BLaER1 (cell line): ENCODE measurements at regions not wholly inside any gene's neighbourhood (a gene's known extent, or its start where the extent isn't known, plus 50 kb on each side); places are given as distances from the start of the nearest gene placed in this dataset.

ENCODE experiments used
- H3K27ac ChIP-seq: shearing (Covaris generic); formaldehyde crosslinking; 2 replicates; pipeline ENCODE4 v1.8.1; 2022
- H3K27me3 ChIP-seq: shearing (Covaris generic); formaldehyde crosslinking; 2 replicates; pipeline ENCODE4 v1.8.1; 2022
- H3K36me3 ChIP-seq: shearing (Covaris generic); formaldehyde crosslinking; 2 replicates; pipeline ENCODE4 v1.8.1; 2022
- H3K4me1 ChIP-seq: shearing (Covaris generic); formaldehyde crosslinking; 2 replicates; pipeline ENCODE4 v1.8.1; 2022
- H3K4me2 ChIP-seq: shearing (Covaris generic); formaldehyde crosslinking; 2 replicates; pipeline ENCODE4 v1.8.1; 2022
- H3K4me3 ChIP-seq: shearing (Covaris generic); formaldehyde crosslinking; 2 replicates; pipeline ENCODE4 v1.8.1; 2022
- H3K9ac ChIP-seq: shearing (Covaris generic); formaldehyde crosslinking; 2 replicates; pipeline ENCODE4 v1.8.1; 2022
- H3K9me3 ChIP-seq: shearing (Covaris generic); formaldehyde crosslinking; 2 replicates; pipeline ENCODE4 v1.8.1; 2022
- H4K20me1 ChIP-seq: shearing (Covaris generic); formaldehyde crosslinking; 2 replicates; pipeline ENCODE4 v1.8.1; 2022
- Cebpa-rat ChIP-seq: shearing (Covaris generic); IDR thresholded peaks from 2 replicates; pipeline ENCODE4 v1.8.1; 2022

DNA sequence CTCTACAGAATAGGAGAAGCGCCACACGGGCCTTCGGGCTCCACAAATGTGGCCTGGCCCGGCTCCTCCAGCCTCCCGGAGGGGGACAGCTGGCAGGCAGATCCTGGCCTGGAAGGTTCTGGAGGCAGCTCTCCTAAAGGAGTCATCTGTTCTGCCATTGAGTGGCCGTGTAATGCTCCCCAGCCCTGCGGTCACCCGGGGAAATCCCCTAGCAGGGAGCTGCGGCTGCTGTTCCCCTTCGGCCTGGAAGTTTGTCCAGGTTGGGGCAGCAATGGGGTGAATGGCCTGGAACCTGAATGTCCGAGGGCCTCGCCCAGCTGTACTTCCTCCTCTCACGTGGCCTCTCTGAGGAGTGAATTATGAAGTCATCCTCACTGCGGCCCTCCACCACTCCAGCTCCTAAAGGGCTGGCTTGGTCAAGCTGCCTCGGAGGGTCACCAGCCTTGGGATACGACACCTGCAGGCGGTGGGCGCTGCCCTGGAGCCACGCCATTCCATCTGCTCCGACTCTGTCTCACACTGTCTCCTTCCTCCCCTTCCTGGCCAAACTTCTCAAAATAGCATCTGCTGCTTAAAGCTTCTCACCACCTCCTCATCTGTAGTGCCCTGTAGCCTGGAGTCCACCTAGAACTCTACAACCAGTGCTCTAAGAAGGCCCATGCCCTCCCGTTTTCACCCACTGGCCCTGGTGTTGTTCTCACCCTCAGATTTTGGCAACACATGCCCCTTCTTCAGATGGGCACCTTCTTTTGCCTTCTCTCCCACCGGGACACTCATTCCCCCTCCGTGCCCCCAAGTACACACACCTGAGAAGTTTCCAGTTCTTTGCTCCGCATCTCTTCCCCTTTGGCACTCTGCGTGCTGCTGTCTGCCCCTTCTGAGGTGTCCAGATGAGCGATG, 54.4 kb upstream of the TMPRSS2 start:
- Histone ChIP-seq H3K9me3 (no peaks in the 10 kb centered on the region), H3K4me1 (no peaks in the 10 kb centered on the region), H3K36me3 (no peaks in the 10 kb centered on the region), H3K27me3 (no peaks in the 10 kb centered on the region), H4K20me1 (no peaks in the 10 kb centered on the region), H3K9ac (no peak overlapping the region), H3K4me2 (no peak overlapping the region), H3K4me3 (no peak overlapping the region), H3K27ac (no peak overlapping the region)
- no peak for TF ChIP-seq Cebpa-rat

- no peak overlapping the region for H3K9ac ChIP-seq
- H3K27ac ChIP-seq: no peak overlapping the region
- no peaks in the 10 kb centered on the region for H3K27me3 ChIP-seq
- no peak for TF ChIP-seq Cebpa-rat
- H3K4me3 ChIP-seq: no peak overlapping the region
- H3K36me3 ChIP-seq: no peaks in the 10 kb centered on the region
- no peak overlapping the region for H3K4me2 ChIP-seq
- no peaks in the 10 kb centered on the region for H4K20me1 ChIP-seq
- H3K9me3 ChIP-seq: no peaks in the 10 kb centered on the region
- H3K4me1 ChIP-seq: no peaks in the 10 kb centered on the region
Observed at GRCh38 chr21:41561701-41562100, 53.7 kb upstream of the TMPRSS2 start.

GRCh38 chr21:41560661-41561158, 52.8 kb upstream of the TMPRSS2 start:
- no peaks in the 10 kb centered on the region for H3K9me3 ChIP-seq
- no peaks in the 10 kb centered on the region for H4K20me1 ChIP-seq
- H3K9ac ChIP-seq: no peak overlapping the region
- H3K36me3 ChIP-seq: no peaks in the 10 kb centered on the region
- no peak overlapping the region for H3K4me3 ChIP-seq
- no peak for TF ChIP-seq Cebpa-rat
- no peaks in the 10 kb centered on the region for H3K4me1 ChIP-seq
- no peaks in the 10 kb centered on the region for H3K27me3 ChIP-seq
- no peak overlapping the region for H3K4me2 ChIP-seq
- no peak overlapping the region for H3K27ac ChIP-seq

GRCh38 chr21:41559658-41560631, 52.0 kb upstream of the TMPRSS2 start:
- H3K27ac ChIP-seq: no peak overlapping the region
- H3K4me3 ChIP-seq: no peak overlapping the region
- no peaks in the 10 kb centered on the region for H4K20me1 ChIP-seq
- no peaks in the 10 kb centered on the region for H3K4me1 ChIP-seq
- H3K4me2 ChIP-seq: no peak overlapping the region
- H3K9me3 ChIP-seq: no peaks in the 10 kb centered on the region
- H3K27me3 ChIP-seq: no peaks in the 10 kb centered on the region
- no peak for TF ChIP-seq Cebpa-rat
- H3K36me3 ChIP-seq: no peaks in the 10 kb centered on the region
- H3K9ac ChIP-seq: no peak overlapping the region

- TF ChIP-seq Cebpa-rat: no peak
- Histone ChIP-seq H3K27ac (no peak overlapping the region), H3K4me2 (no peak overlapping the region), H4K20me1 (no peaks in the 10 kb centered on the region), H3K4me3 (no peak overlapping the region), H3K36me3 (no peaks in the 10 kb centered on the region), H3K9ac (no peak overlapping the region), H3K9me3 (no peaks in the 10 kb centered on the region), H3K27me3 (no peaks in the 10 kb centered on the region), H3K4me1 (no peaks in the 10 kb centered on the region)
Observed at GRCh38 chr21:41558842-41559241, 50.9 kb upstream of the TMPRSS2 start.

- H4K20me1 ChIP-seq: no peaks in the 10 kb centered on the region
- no peak for TF ChIP-seq Cebpa-rat
- H3K4me1 ChIP-seq: no peaks in the 10 kb centered on the region
- no peaks in the 10 kb centered on the region for H3K36me3 ChIP-seq
- H3K4me2 ChIP-seq: no peak overlapping the region
- H3K9me3 ChIP-seq: no peaks in the 10 kb centered on the region
- no peak overlapping the region for H3K4me3 ChIP-seq
- no peak overlapping the region for H3K27ac ChIP-seq
- no peaks in the 10 kb centered on the region for H3K27me3 ChIP-seq
- no peak overlapping the region for H3K9ac ChIP-seq
Observed at GRCh38 chr21:41557884-41558283, 49.9 kb upstream of the TMPRSS2 start.
